Suprapubic skin (tissue), 4 donors: ENCODE measurements at regions not wholly inside any gene's neighbourhood (a gene's known extent, or its start where the extent isn't known, plus 50 kb on each side); places are given as distances from the start of the nearest gene placed in this dataset.
"Not testable (repeated sequence)": the region's sequence is repeated elsewhere in the genome, so short reads cannot be mapped to it uniquely, and the experiment has no call there.

ENCODE experiments used
- CTCF ChIP-seq, 2 donors: fragments of 200-600 bp in 1 of 2; fragments of 450-650 bp in 1 of 2; sonication (generic) in 1 of 2; IDR thresholded peaks; one replicate each; pipeline ENCODE4 v1.5.1; 2016 to 2019; ENCODE audit warnings: antibody characterized with exemption in 2 of 2, mild to moderate bottlenecking in 1 of 2, moderate library complexity in 1 of 2
- POLR2A ChIP-seq, 2 donors: fragments of 450-650 bp; IDR thresholded peaks; one replicate each; pipeline ENCODE4 v1.6.1; 2017; ENCODE audit warnings: antibody characterized with exemption in 2 of 2, mild to moderate bottlenecking in 2 of 2, moderate library complexity in 2 of 2
- POLR2AphosphoS5 ChIP-seq, 3 donors: sonication (generic); formaldehyde crosslinking; IDR thresholded peaks; one replicate each; pipeline ENCODE4 v1.6.1; 2017; ENCODE audit warnings: antibody characterized with exemption in 3 of 3

GRCh38 chr4:3602886-3603645 is 70.8 kb upstream of the LRPAP1 start:
- not testable (repeated sequence) for TF ChIP-seq CTCF, POLR2AphosphoS5, POLR2A (IDR thresholded peaks at IDR 0.05)
